ENCODE measurements at regions not wholly inside any gene's neighbourhood (a gene's known extent, or its start where the extent isn't known, plus 50 kb on each side); places are given as distances from the start of the nearest gene placed in this dataset.
"Not testable (repeated sequence)": the region's sequence is repeated elsewhere in the genome, so short reads cannot be mapped to it uniquely, and the experiment has no call there.

- Histone ChIP-seq H3K27me3 (replicated peaks; ENCODE audit: control insufficient read depth, insufficient read depth, low read length) (no peaks in the 10 kb centered on the region), H3K4me1 (ENCODE audit: control insufficient read depth, insufficient read depth, low read length) (no peaks in the 10 kb centered on the region), H3K9me3 (ENCODE audit: control insufficient read depth, low read length) (peaks cover 3% of the 10 kb centered on the region), H3K4me3 (ENCODE audit: low read length) (no peak overlapping the region), H3K36me3 (ENCODE audit: control insufficient read depth, insufficient read depth, low read length, severe bottlenecking) (no peaks in the 10 kb centered on the region), H3K9ac (ENCODE audit: low read length) (no peak overlapping the region)
- DNase-seq (ENCODE audit: low read depth), result no peak
These were observed 533.7 kb downstream of the HAPSTR1 start for GRCh38 chr16:9625122-9625521.

- no peak overlapping the region for H3K4me3 ChIP-seq (ENCODE audit: low read length)
- no peaks in the 10 kb centered on the region for H3K4me1 ChIP-seq (ENCODE audit: control insufficient read depth, insufficient read depth, low read length)
- no peak overlapping the region for H3K9ac ChIP-seq (ENCODE audit: low read length)
- no peak for DNase-seq (ENCODE audit: low read depth)
- H3K9me3 ChIP-seq (ENCODE audit: control insufficient read depth, low read length), result no peaks in the 10 kb centered on the region
- H3K36me3 ChIP-seq (ENCODE audit: control insufficient read depth, insufficient read depth, low read length, severe bottlenecking), result no peaks in the 10 kb centered on the region
- H3K27me3 ChIP-seq (replicated peaks; ENCODE audit: control insufficient read depth, insufficient read depth, low read length), result peaks cover 3% of the 10 kb centered on the region
These were observed 536.0 kb downstream of the HAPSTR1 start for GRCh38 chr16:9627427-9627826.

- H3K9me3 ChIP-seq (ENCODE audit: control insufficient read depth, low read length), result no peaks in the 10 kb centered on the region
- no peak overlapping the region for H3K9ac ChIP-seq (ENCODE audit: low read length)
- peaks cover 3% of the 10 kb centered on the region for H3K27me3 ChIP-seq (replicated peaks; ENCODE audit: control insufficient read depth, insufficient read depth, low read length)
- no peaks in the 10 kb centered on the region for H3K4me1 ChIP-seq (ENCODE audit: control insufficient read depth, insufficient read depth, low read length)
- H3K4me3 ChIP-seq (ENCODE audit: low read length), result no peak overlapping the region
- no peaks in the 10 kb centered on the region for H3K36me3 ChIP-seq (ENCODE audit: control insufficient read depth, insufficient read depth, low read length, severe bottlenecking)
- DNase-seq (ENCODE audit: low read depth), result no peak
These were observed 538.7 kb downstream of the HAPSTR1 start for GRCh38 chr16:9630119-9630518.

GRCh38 chr16:9630985-9631384 is 539.5 kb downstream of the HAPSTR1 start:
- no peaks in the 10 kb centered on the region for H3K4me1 ChIP-seq (ENCODE audit: control insufficient read depth, insufficient read depth, low read length)
- no peak for DNase-seq (ENCODE audit: low read depth)
- H3K36me3 ChIP-seq (ENCODE audit: control insufficient read depth, insufficient read depth, low read length, severe bottlenecking), result no peaks in the 10 kb centered on the region
- H3K9ac ChIP-seq (ENCODE audit: low read length), result no peak overlapping the region
- H3K9me3 ChIP-seq (ENCODE audit: control insufficient read depth, low read length), result no peaks in the 10 kb centered on the region
- H3K4me3 ChIP-seq (ENCODE audit: low read length), result no peak overlapping the region
- peaks cover 3% of the 10 kb centered on the region for H3K27me3 ChIP-seq (replicated peaks; ENCODE audit: control insufficient read depth, insufficient read depth, low read length)

- DNase-seq (ENCODE audit: low read depth), result no peak
- H3K9me3 ChIP-seq (ENCODE audit: control insufficient read depth, low read length), result no peaks in the 10 kb centered on the region
These were observed 542.4 kb downstream of the HAPSTR1 start for GRCh38 chr16:9633844-9634243.

GRCh38 chr16:9635150-9635720 is 543.8 kb downstream of the HAPSTR1 start:
- not testable (repeated sequence) for DNase-seq (ENCODE audit: low read depth); H3K27me3 ChIP-seq (replicated peaks; ENCODE audit: control insufficient read depth, insufficient read depth, low read length)

More at GRCh38 chr16:9633844-9634243, 542.4 kb downstream of the HAPSTR1 start:
- no peaks in the 10 kb centered on the region for H3K4me1 ChIP-seq (ENCODE audit: control insufficient read depth, insufficient read depth, low read length)
- H3K9ac ChIP-seq (ENCODE audit: low read length), result no peak overlapping the region
- no peaks in the 10 kb centered on the region for H3K36me3 ChIP-seq (ENCODE audit: control insufficient read depth, insufficient read depth, low read length, severe bottlenecking)
- H3K27me3 ChIP-seq (replicated peaks; ENCODE audit: control insufficient read depth, insufficient read depth, low read length), result peaks cover 6% of the 10 kb centered on the region
- no peak overlapping the region for H3K4me3 ChIP-seq (ENCODE audit: low read length)

GRCh38 chr16:9644258-9644657 is 538.0 kb downstream of the GRIN2A start:
- H3K9me3 ChIP-seq (ENCODE audit: control insufficient read depth, low read length), result peaks cover 14% of the 10 kb centered on the region
- DNase-seq (ENCODE audit: low read depth), result no peak
- no peak overlapping the region for H3K4me3 ChIP-seq (ENCODE audit: low read length)
- peaks cover 17% of the 10 kb centered on the region for H3K27me3 ChIP-seq (replicated peaks; ENCODE audit: control insufficient read depth, insufficient read depth, low read length)
- H3K36me3 ChIP-seq (ENCODE audit: control insufficient read depth, insufficient read depth, low read length, severe bottlenecking), result no peaks in the 10 kb centered on the region
- no peak overlapping the region for H3K9ac ChIP-seq (ENCODE audit: low read length)
- H3K4me1 ChIP-seq (ENCODE audit: control insufficient read depth, insufficient read depth, low read length), result no peaks in the 10 kb centered on the region

More at GRCh38 chr16:9635150-9635720, 543.8 kb downstream of the HAPSTR1 start:
- not testable (repeated sequence) for H3K9ac ChIP-seq (ENCODE audit: low read length); H3K4me3 ChIP-seq (ENCODE audit: low read length); H3K9me3 ChIP-seq (ENCODE audit: control insufficient read depth, low read length); H3K4me1 ChIP-seq (ENCODE audit: control insufficient read depth, insufficient read depth, low read length); H3K36me3 ChIP-seq (ENCODE audit: control insufficient read depth, insufficient read depth, low read length, severe bottlenecking)

GRCh38 chr16:9645911-9646310 is 536.3 kb downstream of the GRIN2A start:
- Histone ChIP-seq H3K27me3 (replicated peaks; ENCODE audit: control insufficient read depth, insufficient read depth, low read length) (peaks cover 13% of the 10 kb centered on the region), H3K4me1 (ENCODE audit: control insufficient read depth, insufficient read depth, low read length) (no peaks in the 10 kb centered on the region), H3K9ac (ENCODE audit: low read length) (no peak overlapping the region), H3K36me3 (ENCODE audit: control insufficient read depth, insufficient read depth, low read length, severe bottlenecking) (no peaks in the 10 kb centered on the region), H3K9me3 (ENCODE audit: control insufficient read depth, low read length) (no peaks in the 10 kb centered on the region), H3K4me3 (ENCODE audit: low read length) (no peak overlapping the region)
- DNase-seq (ENCODE audit: low read depth), result no peak

GRCh38 chr16:9647981-9648701 is 534.1 kb downstream of the GRIN2A start:
- Histone ChIP-seq H3K9me3 (ENCODE audit: control insufficient read depth, low read length) (no peaks in the 10 kb centered on the region), H3K36me3 (ENCODE audit: control insufficient read depth, insufficient read depth, low read length, severe bottlenecking) (no peaks in the 10 kb centered on the region), H3K27me3 (replicated peaks; ENCODE audit: control insufficient read depth, insufficient read depth, low read length) (peaks cover 14% of the 10 kb centered on the region), H3K4me1 (ENCODE audit: control insufficient read depth, insufficient read depth, low read length) (no peaks in the 10 kb centered on the region), H3K4me3 (ENCODE audit: low read length) (no peak overlapping the region), H3K9ac (ENCODE audit: low read length) (no peak overlapping the region)
- peak; percentile 67 for DNase-seq (ENCODE audit: low read depth)

GRCh38 chr16:9650284-9650683 is 531.9 kb downstream of the GRIN2A start:
- Histone ChIP-seq H3K27me3 (replicated peaks; ENCODE audit: control insufficient read depth, insufficient read depth, low read length) (peaks cover 18% of the 10 kb centered on the region), H3K36me3 (ENCODE audit: control insufficient read depth, insufficient read depth, low read length, severe bottlenecking) (no peaks in the 10 kb centered on the region), H3K4me1 (ENCODE audit: control insufficient read depth, insufficient read depth, low read length) (no peaks in the 10 kb centered on the region), H3K4me3 (ENCODE audit: low read length) (no peak overlapping the region), H3K9ac (ENCODE audit: low read length) (no peak overlapping the region), H3K9me3 (ENCODE audit: control insufficient read depth, low read length) (no peaks in the 10 kb centered on the region)
- no peak for DNase-seq (ENCODE audit: low read depth)

- Histone ChIP-seq H3K4me1 (ENCODE audit: control insufficient read depth, insufficient read depth, low read length) (no peaks in the 10 kb centered on the region), H3K36me3 (ENCODE audit: control insufficient read depth, insufficient read depth, low read length, severe bottlenecking) (no peaks in the 10 kb centered on the region)
These were observed 527.2 kb downstream of the GRIN2A start for GRCh38 chr16:9655051-9655450.

More at GRCh38 chr16:9655051-9655450, 527.2 kb downstream of the GRIN2A start:
- Histone ChIP-seq H3K27me3 (replicated peaks; ENCODE audit: control insufficient read depth, insufficient read depth, low read length) (peaks cover 18% of the 10 kb centered on the region), H3K9ac (ENCODE audit: low read length) (no peak overlapping the region), H3K9me3 (ENCODE audit: control insufficient read depth, low read length) (peaks cover 3% of the 10 kb centered on the region), H3K4me3 (ENCODE audit: low read length) (no peak overlapping the region)
- DNase-seq (ENCODE audit: low read depth), result no peak

Data from adipocyte (in vitro differentiated cells).